Hindlimb muscle (tissue), 1 donor: ENCODE measurements at regions not wholly inside any gene's neighbourhood (a gene's known extent, or its start where the extent isn't known, plus 50 kb on each side); places are given as distances from the start of the nearest gene placed in this dataset.

Experiments
- DNase-seq: peaks from one replicate; pipeline ENCODE4 v3.0.0-alpha.2; 2013

- DNase-seq: no peak
Observed at GRCh38 chr10:128716181-128716580, 590.0 kb upstream of the MKI67 start.

- no peak for DNase-seq
Observed at GRCh38 chr10:128721963-128722445, 595.8 kb upstream of the MKI67 start.

GRCh38 chr10:128722947-128723346 is 596.7 kb upstream of the MKI67 start:
- no peak for DNase-seq

GRCh38 chr10:128723631-128724205 is 597.5 kb upstream of the MKI67 start:
- no peak for DNase-seq

- no peak for DNase-seq
Observed at GRCh38 chr10:128725531-128725930, 599.3 kb upstream of the MKI67 start.

- DNase-seq: no peak
Observed at GRCh38 chr10:128727114-128727513, 600.9 kb upstream of the MKI67 start.

- no peak for DNase-seq
Observed at GRCh38 chr10:128729910-128730420, 603.7 kb upstream of the MKI67 start.

- DNase-seq: no peak
Observed at GRCh38 chr10:128730922-128731321, 604.7 kb upstream of the MKI67 start.

- DNase-seq: no peak
Observed at GRCh38 chr10:128734161-128734560, 607.9 kb upstream of the MKI67 start.

GRCh38 chr10:128734734-128735133 is 608.5 kb upstream of the MKI67 start:
- no peak for DNase-seq

- DNase-seq: no peak
Observed at GRCh38 chr10:128735996-128736395, 609.8 kb upstream of the MKI67 start.

GRCh38 chr10:128738386-128738915 is 612.2 kb upstream of the MKI67 start:
- no peak for DNase-seq

- DNase-seq: no peak
Observed at GRCh38 chr10:128739930-128740329, 613.7 kb upstream of the MKI67 start.

GRCh38 chr10:128741180-128741579 is 615.0 kb upstream of the MKI67 start:
- DNase-seq: no peak

GRCh38 chr10:128741680-128742079 is 615.5 kb upstream of the MKI67 start:
- DNase-seq: no peak

GRCh38 chr10:128744092-128744491 is 617.9 kb upstream of the MKI67 start:
- no peak for DNase-seq

- DNase-seq: peak; percentile 55
Observed at GRCh38 chr10:128744811-128745305, 618.6 kb upstream of the MKI67 start.

- DNase-seq: no peak
Observed at GRCh38 chr10:128747582-128748346, 621.5 kb upstream of the MKI67 start.

GRCh38 chr10:128751284-128751683 is 625.1 kb upstream of the MKI67 start:
- DNase-seq: no peak

GRCh38 chr10:128751851-128752250 is 625.6 kb upstream of the MKI67 start:
- DNase-seq: no peak

GRCh38 chr10:128759174-128759573 is 633.0 kb upstream of the MKI67 start:
- no peak for DNase-seq

GRCh38 chr10:128763588-128763987 is 637.4 kb upstream of the MKI67 start:
- no peak for DNase-seq

GRCh38 chr10:128764190-128764589 is 638.0 kb upstream of the MKI67 start:
- DNase-seq: no peak

GRCh38 chr10:128766915-128767314 is 640.7 kb upstream of the MKI67 start:
- no peak for DNase-seq
